ENCODE measurements at regions not wholly inside any gene's neighbourhood (a gene's known extent, or its start where the extent isn't known, plus 50 kb on each side); places are given as distances from the start of the nearest gene placed in this dataset.
"Not testable (repeated sequence)": the region's sequence is repeated elsewhere in the genome, so short reads cannot be mapped to it uniquely, and the experiment has no call there.

DNA sequence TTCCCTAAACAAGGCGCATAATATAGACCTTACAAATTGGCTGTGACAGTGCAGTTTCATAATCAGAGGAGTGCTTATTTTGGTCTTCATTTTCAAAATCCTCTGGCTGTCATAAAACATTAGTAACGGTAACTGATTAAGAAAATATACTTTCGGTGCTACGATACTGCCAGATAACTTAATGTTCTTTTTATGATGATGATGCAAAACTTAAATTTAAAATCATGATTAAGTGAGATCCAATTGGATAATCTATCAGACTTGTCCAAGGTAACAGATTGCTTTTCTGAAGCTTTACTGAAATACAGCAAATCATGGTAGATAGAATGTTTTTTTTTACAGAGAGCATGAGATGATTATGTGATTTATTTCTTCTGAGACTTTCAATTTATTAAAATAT, 364.2 kb upstream of the CNTN3 start:
- no peaks in the 10 kb centered on the region for H3K4me1 Mint-ChIP-seq
- DNase-seq (no peak), ATAC-seq (ENCODE audit: low read depth in 2 of 2) (no peak)
- no peaks in the 10 kb centered on the region for H3K27me3 Mint-ChIP-seq
- no peaks in the 10 kb centered on the region for H3K36me3 Mint-ChIP-seq
- H3K4me3 Mint-ChIP-seq: no peak overlapping the region
- peaks cover 0 to 17% (median 5%) of the 10 kb centered on the region in 7 donors for H3K9me3 Mint-ChIP-seq
- H3K27ac Mint-ChIP-seq: no peak overlapping the region

DNA sequence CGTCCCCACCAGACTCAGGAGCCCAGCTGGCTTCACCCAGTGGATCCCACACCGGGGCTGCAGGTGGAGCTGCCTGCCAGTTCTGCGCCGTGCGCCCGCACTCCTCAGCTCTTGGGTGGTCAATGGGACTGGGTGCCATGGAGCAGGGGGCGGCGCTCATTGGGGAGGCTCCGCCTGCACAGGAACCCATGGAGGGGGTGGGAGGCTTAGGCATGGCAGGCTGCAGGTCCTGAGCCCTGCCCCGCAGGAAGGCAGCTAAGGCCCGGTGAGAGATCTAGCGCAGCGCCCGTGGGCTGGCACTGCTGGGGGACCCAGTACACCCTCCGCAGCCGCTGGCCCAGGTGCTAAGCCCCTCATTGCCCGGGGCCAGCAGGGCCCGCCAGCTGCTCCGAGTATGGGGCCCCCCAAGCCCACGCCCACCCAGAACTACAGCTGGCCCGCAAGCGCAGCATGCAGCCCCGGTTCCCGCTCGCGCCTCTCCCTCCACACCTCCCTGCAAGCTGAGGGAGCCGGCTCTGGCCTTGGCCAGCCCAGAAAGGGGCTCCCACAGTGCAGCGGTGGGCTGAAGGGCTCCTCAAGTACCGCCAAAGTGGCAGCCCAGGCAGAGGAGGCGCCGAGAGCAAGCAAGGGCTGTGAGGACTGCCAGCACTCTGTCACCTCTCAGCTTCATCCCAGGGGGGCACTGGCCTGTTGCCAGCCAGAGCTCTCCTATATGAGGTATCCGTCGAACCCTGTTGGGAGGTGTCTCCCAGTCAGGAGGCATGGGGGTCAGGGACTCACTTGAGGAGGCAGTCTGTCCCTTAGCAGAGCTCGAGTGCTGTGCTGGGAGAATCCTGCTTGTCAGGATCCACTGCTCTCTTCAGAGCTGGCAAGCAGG, 370.8 kb upstream of the CNTN3 start:
- H3K27me3 Mint-ChIP-seq; H3K27ac Mint-ChIP-seq; H3K4me1 Mint-ChIP-seq; DNase-seq; H3K36me3 Mint-ChIP-seq; H3K4me3 Mint-ChIP-seq; ATAC-seq (ENCODE audit: low read depth in 2 of 2): not testable (repeated sequence)
- peaks cover 0 to 15% (median 0%) of the 10 kb centered on the region in 7 donors for H3K9me3 Mint-ChIP-seq

DNA sequence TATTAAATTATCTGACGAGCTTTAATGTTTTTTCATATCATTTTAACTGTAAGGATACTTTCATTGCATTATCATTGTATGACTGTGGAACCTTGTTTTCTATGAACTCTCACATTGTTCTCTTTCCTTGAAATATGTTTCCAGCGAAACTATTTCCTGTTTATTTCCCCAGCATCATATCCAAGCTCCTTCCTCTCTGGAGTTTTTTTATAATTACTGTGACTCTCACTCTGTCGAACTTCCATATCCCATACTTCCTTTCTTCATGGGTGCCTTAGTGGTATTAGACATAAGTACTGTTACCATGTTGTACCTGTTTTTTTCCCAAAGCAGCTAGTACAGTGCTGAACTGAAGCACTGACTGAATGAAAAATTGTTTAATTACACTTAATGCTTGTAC, 373.6 kb upstream of the CNTN3 start:
- no peaks in the 10 kb centered on the region for H3K27me3 Mint-ChIP-seq
- no peak for DNase-seq
- ATAC-seq (ENCODE audit: low read depth in 2 of 2): no peak
- H3K4me1 Mint-ChIP-seq: no peaks in the 10 kb centered on the region
- H3K4me3 Mint-ChIP-seq: no peak overlapping the region
- H3K36me3 Mint-ChIP-seq: no peaks in the 10 kb centered on the region
- H3K9me3 Mint-ChIP-seq: peaks cover 0 to 10% (median 2%) of the 10 kb centered on the region in 7 donors
- H3K27ac Mint-ChIP-seq: no peak overlapping the region

DNA sequence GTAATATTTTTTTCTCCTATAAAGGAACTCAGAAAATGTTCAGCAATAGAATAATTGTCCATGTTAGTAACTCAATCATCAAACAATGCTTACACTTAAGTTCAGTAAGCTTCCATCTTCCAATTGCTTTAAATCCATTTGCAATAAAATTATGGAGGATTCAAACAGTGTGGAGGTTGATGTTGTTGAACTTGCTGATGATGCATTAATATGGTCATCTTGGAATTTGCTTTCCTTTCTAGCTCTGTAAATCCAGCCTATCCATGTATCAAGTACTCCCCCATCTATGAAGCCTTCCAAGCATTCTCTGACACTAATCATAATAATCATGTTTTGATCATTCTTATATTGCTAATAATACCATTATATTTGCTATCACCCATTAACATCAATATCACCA, 378.4 kb upstream of the CNTN3 start:
- Mint-ChIP-seq H3K4me3 (no peak overlapping the region), H3K36me3 (no peaks in the 10 kb centered on the region), H3K4me1 (no peaks in the 10 kb centered on the region), H3K9me3 (peaks cover 0 to 6% (median 4%) of the 10 kb centered on the region in 7 donors), H3K27ac (no peak overlapping the region), H3K27me3 (no peaks in the 10 kb centered on the region)
- no peak for ATAC-seq (ENCODE audit: low read depth in 2 of 2)
- DNase-seq: no peak

DNA sequence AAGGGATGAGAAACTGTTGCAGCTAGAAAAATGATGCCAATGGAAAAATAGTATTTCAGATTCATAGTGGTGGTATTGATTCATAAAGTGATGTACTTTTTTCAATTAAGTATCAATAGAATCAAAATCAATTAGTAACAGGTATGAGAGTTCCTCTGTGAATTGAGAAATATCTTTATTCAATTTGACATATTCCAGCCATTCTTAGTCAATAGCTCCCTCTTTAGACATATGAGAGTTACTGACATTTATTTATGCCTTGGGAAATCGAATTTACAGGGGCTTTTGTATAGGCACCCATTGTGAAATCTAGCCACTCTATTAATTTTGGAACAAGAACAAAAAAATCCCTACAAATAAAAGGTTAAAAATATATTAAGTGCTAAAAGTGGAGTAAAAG, 386.9 kb upstream of the CNTN3 start:
- H3K27me3 Mint-ChIP-seq: no peaks in the 10 kb centered on the region
- peaks cover 0 to 8% (median 0%) of the 10 kb centered on the region in 7 donors for H3K9me3 Mint-ChIP-seq
- ATAC-seq (ENCODE audit: low read depth in 2 of 2) (no peak), DNase-seq (no peak)
- H3K4me1 Mint-ChIP-seq: no peaks in the 10 kb centered on the region
- no peaks in the 10 kb centered on the region for H3K36me3 Mint-ChIP-seq
- no peak overlapping the region for H3K27ac Mint-ChIP-seq
- H3K4me3 Mint-ChIP-seq: no peak overlapping the region

DNA sequence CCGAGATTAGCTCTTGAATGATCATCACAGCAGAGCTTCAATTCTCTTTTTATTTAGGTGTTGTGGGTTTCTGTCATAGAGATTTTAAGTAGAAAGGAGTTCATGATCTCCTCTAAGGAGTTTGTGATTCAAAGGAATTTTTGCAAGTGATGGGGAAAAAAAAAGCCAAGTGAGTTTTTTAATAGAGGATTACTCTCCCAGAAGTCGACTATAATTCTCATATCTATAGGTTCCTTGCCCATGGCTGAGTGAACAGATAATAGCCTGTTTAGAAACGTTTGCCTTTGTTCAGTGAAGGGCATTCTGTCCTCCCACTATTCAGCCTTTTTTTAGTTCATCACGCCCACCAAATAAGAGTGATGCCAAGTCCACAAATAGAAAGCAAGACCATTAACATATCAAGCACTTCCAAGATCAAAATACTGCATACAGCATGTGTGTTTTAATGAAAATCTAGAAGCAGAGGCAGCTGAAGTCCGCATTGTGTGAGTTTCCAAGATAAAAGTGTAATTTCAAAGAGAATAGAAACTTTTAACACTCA, 398.4 kb upstream of the CNTN3 start:
- Mint-ChIP-seq H3K9me3 (peaks cover 0 to 14% (median 0%) of the 10 kb centered on the region in 7 donors), H3K27me3 (no peaks in the 10 kb centered on the region), H3K4me1 (no peaks in the 10 kb centered on the region), H3K36me3 (no peaks in the 10 kb centered on the region), H3K27ac (no peak overlapping the region), H3K4me3 (no peak overlapping the region)
- DNase-seq (no peak), ATAC-seq (ENCODE audit: low read depth in 2 of 2) (no peak)

DNA sequence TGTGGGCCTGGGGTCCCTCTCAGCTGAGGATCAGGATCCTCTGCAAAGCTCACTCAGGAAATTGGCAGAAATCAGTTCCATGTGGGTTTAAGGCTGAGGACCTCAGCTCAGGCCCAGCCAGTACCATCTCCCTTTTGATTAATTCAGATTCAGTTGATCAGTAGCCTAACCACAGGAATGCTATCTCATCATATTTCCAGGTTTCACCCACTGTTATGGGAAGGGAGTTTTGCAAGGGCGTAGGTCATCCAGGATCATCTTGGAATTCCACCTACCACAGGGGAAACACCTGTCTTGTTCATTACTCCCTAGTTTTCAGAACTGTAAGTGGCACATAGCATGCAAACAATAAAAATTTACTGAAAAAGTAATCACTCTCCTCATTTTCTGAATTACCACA, 399.5 kb upstream of the CNTN3 start:
- no peaks in the 10 kb centered on the region for H3K27me3 Mint-ChIP-seq
- peaks cover 0 to 14% (median 0%) of the 10 kb centered on the region in 7 donors for H3K9me3 Mint-ChIP-seq
- no peak overlapping the region for H3K27ac Mint-ChIP-seq
- ATAC-seq (ENCODE audit: low read depth in 2 of 2) (no peak), DNase-seq (no peak)
- no peak overlapping the region for H3K4me3 Mint-ChIP-seq
- H3K36me3 Mint-ChIP-seq: no peaks in the 10 kb centered on the region
- no peaks in the 10 kb centered on the region for H3K4me1 Mint-ChIP-seq

DNA sequence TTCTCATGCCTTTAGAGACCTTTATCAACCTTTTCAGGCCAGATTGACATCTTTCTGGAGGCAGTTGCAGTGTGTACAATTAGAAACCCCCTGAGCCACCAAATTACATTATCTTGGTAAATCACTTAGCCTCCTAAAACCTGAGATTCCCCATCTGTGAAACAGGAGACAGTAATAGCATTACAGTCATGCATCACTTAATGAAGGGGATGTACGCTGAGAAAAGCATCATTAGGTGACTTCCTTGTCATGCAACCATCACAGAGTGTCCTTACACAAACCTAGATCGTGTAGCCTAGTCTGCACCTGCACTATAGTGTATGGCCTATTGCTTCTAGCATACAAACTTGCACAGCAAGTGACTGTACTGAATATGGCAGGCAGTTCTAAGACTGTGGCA, 400.8 kb upstream of the CNTN3 start:
- H3K27ac Mint-ChIP-seq: no peak overlapping the region
- peaks cover 0 to 9% (median 0%) of the 10 kb centered on the region in 7 donors for H3K9me3 Mint-ChIP-seq
- ATAC-seq (ENCODE audit: low read depth in 2 of 2) (no peak), DNase-seq (no peak)
- H3K4me1 Mint-ChIP-seq: no peaks in the 10 kb centered on the region
- no peaks in the 10 kb centered on the region for H3K36me3 Mint-ChIP-seq
- no peaks in the 10 kb centered on the region for H3K27me3 Mint-ChIP-seq
- no peak overlapping the region for H3K4me3 Mint-ChIP-seq

DNA sequence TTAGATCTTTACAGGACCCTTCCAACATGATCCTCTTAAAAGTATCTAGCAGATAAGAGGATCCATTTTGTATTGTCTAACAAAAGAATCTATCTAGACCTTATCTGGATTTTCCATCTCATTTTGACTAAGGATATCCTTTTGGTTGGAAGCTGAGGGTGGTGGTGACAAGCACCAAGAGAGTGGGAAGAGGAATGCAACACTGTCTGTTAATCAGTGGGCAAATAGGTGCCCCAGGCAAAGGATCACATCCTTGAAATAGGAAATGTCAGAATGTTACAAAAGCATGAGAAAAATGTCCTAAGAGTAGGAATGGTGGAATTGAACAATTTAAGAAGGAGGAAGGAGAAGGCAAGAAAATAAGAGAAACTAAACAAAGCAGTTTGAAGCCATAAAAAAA, 420.7 kb upstream of the CNTN3 start:
- Mint-ChIP-seq H3K36me3 (no peaks in the 10 kb centered on the region), H3K9me3 (peaks cover 3 to 15% (median 5%) of the 10 kb centered on the region in 7 donors), H3K4me1 (no peaks in the 10 kb centered on the region), H3K4me3 (no peak overlapping the region), H3K27me3 (no peaks in the 10 kb centered on the region), H3K27ac (no peak overlapping the region)
- ATAC-seq (ENCODE audit: low read depth in 2 of 2) (no peak), DNase-seq (no peak)

DNA sequence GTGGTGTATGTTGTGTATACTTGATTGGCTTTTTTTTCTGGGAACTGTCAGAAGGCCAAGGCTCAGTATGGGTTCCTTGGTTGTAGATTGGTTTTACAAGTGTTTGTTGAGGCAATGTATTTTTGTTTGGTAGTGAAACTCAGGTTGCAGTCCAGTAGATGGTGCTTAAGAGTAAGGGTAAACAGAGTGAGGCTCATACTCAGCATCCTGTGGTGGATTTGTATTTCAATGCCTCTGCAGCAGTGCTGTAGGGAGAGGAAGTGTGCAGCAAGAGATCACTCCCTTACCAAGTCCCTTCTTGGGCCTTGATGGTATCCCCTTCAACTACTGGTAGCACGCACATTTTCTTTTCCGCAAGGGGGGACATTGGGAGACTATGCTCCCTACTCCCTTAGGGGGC, 428.5 kb upstream of the CNTN3 start:
- Mint-ChIP-seq H3K9me3 (peaks cover 15 to 38% (median 21%) of the 10 kb centered on the region in 7 donors), H3K4me1 (no peaks in the 10 kb centered on the region)
- ATAC-seq (ENCODE audit: low read depth in 2 of 2): no peak

DNA sequence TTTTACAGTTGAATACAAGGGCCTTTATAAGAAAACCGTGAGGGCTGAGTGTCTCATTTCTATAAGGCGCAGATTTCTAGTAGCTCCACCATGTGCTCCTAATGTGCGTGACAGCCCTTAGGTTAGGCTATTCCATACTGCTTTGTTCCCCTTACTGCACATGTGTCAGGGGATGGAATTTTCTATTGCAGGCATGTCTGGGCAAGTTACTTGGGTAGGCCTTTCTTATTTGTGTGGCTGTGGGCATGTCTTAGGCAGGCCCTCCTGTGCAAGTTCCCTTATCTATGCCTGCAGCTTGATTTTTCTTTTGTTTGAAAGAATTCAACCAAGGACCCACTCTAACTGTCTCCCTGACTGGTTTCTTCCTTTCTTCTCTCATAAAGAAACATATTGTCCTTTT, 434.2 kb upstream of the CNTN3 start:
- ATAC-seq (ENCODE audit: low read depth in 2 of 2): no peak
- Mint-ChIP-seq H3K9me3 (peaks cover 2 to 12% (median 7%) of the 10 kb centered on the region in 7 donors), H3K4me3 (no peak overlapping the region), H3K27ac (no peak overlapping the region), H3K4me1 (no peaks in the 10 kb centered on the region), H3K27me3 (no peaks in the 10 kb centered on the region), H3K36me3 (no peaks in the 10 kb centered on the region)
- no peak for DNase-seq

More for the DNA sequence above, 428.5 kb upstream of the CNTN3 start:
- Mint-ChIP-seq H3K27me3 (no peaks in the 10 kb centered on the region), H3K27ac (peak overlapping the region in 1 of 6 donors; percentile 90), H3K36me3 (no peaks in the 10 kb centered on the region), H3K4me3 (no peak overlapping the region)
- no peak for DNase-seq

DNA sequence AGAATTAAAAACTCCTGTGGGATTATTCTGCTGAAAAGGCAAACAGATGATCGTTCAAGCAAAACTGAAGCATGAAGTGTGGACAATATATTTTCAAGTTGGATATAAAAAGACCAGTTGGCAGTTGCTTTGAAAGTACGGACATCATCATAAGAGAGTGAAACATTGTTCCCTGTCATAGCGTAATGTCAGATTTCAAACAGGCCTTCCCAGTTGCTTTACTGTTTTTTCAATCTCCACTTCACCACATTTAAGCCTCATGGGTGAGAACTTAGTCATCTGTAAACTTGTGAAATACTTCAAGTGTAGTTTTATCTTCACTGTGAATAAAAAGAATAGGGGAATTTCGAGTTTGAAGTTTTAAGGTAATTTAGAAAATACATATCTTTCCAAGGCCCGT, 435.1 kb upstream of the CNTN3 start:
- H3K36me3 Mint-ChIP-seq: no peaks in the 10 kb centered on the region
- peaks cover 2 to 12% (median 7%) of the 10 kb centered on the region in 7 donors for H3K9me3 Mint-ChIP-seq
- H3K27me3 Mint-ChIP-seq: no peaks in the 10 kb centered on the region
- H3K4me3 Mint-ChIP-seq: no peak overlapping the region
- ATAC-seq (ENCODE audit: low read depth in 2 of 2) (no peak), DNase-seq (no peak)
- no peak overlapping the region for H3K27ac Mint-ChIP-seq
- no peaks in the 10 kb centered on the region for H3K4me1 Mint-ChIP-seq

DNA sequence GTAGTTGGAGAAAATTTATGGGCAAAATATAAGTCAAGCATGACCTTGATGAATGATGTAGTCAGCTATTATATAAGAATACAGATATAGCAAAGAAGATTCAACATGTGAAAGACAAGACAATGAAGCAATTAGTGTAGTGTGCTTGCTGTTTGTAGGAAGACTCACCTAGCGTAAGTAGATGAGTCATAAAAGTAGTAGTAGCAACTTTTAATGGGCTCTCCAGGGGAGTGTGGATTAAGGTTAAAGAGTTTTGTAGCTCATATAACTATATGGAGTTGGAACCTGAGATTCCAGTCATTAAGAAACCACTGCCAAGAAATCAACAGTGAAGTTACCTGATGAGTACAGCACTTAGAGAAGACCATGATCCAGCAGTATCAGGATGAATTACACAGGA, 444.7 kb upstream of the CNTN3 start:
- peaks cover 2 to 23% (median 6%) of the 10 kb centered on the region in 7 donors for H3K9me3 Mint-ChIP-seq
- H3K4me3 Mint-ChIP-seq: no peak overlapping the region
- H3K27ac Mint-ChIP-seq: no peak overlapping the region
- no peaks in the 10 kb centered on the region for H3K4me1 Mint-ChIP-seq
- H3K36me3 Mint-ChIP-seq: no peaks in the 10 kb centered on the region
- ATAC-seq (ENCODE audit: low read depth in 2 of 2): no peak
- DNase-seq: no peak
- H3K27me3 Mint-ChIP-seq: no peaks in the 10 kb centered on the region

DNA sequence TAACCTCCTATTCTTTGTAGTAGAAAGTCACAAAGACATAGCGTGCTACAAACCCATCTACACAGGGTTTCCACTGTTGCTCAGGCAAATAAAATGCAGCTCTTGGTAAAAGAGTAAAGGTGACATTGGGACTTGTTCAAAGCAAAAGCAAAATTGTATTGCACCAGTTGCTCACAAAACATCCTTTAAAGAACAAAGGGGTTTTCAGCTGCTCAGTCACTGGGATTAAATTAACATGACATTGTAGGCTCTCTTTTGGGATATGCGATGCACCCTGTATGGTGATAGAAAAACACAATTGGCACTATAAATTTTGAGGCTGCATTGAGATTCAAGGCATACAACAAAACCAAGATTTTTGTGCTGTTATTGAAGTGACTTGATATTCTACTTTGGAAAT, 447.3 kb upstream of the CNTN3 start:
- Mint-ChIP-seq H3K27ac (no peak overlapping the region), H3K4me3 (no peak overlapping the region), H3K36me3 (no peaks in the 10 kb centered on the region), H3K27me3 (no peaks in the 10 kb centered on the region), H3K9me3 (peaks cover 9 to 34% (median 10%) of the 10 kb centered on the region in 7 donors), H3K4me1 (no peaks in the 10 kb centered on the region)
- DNase-seq (no peak), ATAC-seq (ENCODE audit: low read depth in 2 of 2) (no peak)

Data from naive B cell (primary cell).